ENCODE measurements at regions not wholly inside any gene's neighbourhood (a gene's known extent, or its start where the extent isn't known, plus 50 kb on each side); places are given as distances from the start of the nearest gene placed in this dataset.

GRCh38 chr13:43980587-43980986, 100.9 kb downstream of the LACC1 start:
- TF ChIP-seq EZH2phosphoT487 (IDR thresholded peaks at IDR 0.05; ENCODE audit: borderline replicate concordance) (no peak), CTCF (conservative IDR thresholded peaks at IDR 0.05; ENCODE audit: low read length) (no peak)
